Ovary (tissue), 7 donors: ENCODE measurements at regions not wholly inside any gene's neighbourhood (a gene's known extent, or its start where the extent isn't known, plus 50 kb on each side); places are given as distances from the start of the nearest gene placed in this dataset.

Experiments
- DNase-seq, 5 donors: peaks; one replicate each; pipeline ENCODE4 v3.0.0-alpha.2; 2019 to 2020
- H3K27ac ChIP-seq, 2 donors: fragments of 200-600 bp; one replicate each; pipeline versions ENCODE4 v1.5.1 to v1.8.0; 2019 to 2022
- H3K27me3 ChIP-seq: fragments of 200-600 bp; one replicate; pipeline ENCODE4 v1.8.0; 2022
- H3K36me3 ChIP-seq: fragments of 200-600 bp; sonication (generic); one replicate; pipeline ENCODE4 v1.5.1; 2019
- H3K4me1 ChIP-seq: one replicate; pipeline ENCODE4 v1.8.1; 2013; ENCODE audit warnings: mild to moderate bottlenecking, moderate library complexity; ENCODE audit not compliant: insufficient read depth
- H3K4me3 ChIP-seq: fragments of 200-600 bp; sonication (generic); one replicate; pipeline ENCODE4 v1.5.1; 2017
- H3K9me3 ChIP-seq, 2 donors: fragments of 200-600 bp in 1 of 2; sonication (generic) in 1 of 2; one replicate each; pipeline versions ENCODE4 v1.5.1 to v1.8.1; 2013 to 2019; ENCODE audit warnings: mild to moderate bottlenecking in 1 of 2, moderate library complexity in 1 of 2
- EP300 ChIP-seq: sonication (generic); formaldehyde crosslinking; IDR thresholded peaks from one replicate; pipeline ENCODE4 v1.6.1; 2017; ENCODE audit warnings: antibody characterized with exemption
- POLR2A ChIP-seq: fragments of 450-650 bp; IDR thresholded peaks from one replicate; pipeline ENCODE4 v1.6.1; 2017; ENCODE audit warnings: antibody characterized with exemption, mild to moderate bottlenecking, moderate library complexity
- WGBS, 3 donors: extraction: QIAGEN DNeasy Blood & Tissue Kit in 1 of 3; methylation state at CpG; one replicate each; pipeline versions ENCODE4 v1.1.5 to v1.1.7; 2013 to 2017; 5-methylcytosine and 5-hydroxymethylcytosine counted together
- intact Hi-C, 4 donors: fragments of 100-400 bp; cut with DNase I; formaldehyde crosslinking; loops; one replicate each; pipeline versions ENCODE4 v1.11.0 to v1.15.1; 2022 to 2023
- TF ChIP-seq, protein P1 (sequence below), 3 donors: fragments of 450-650 bp in 2 of 3; fragments of 200-600 bp in 1 of 3; IDR thresholded peaks; one replicate each; pipeline versions ENCODE4 v1.5.1 to v1.8.0; 2016 to 2022; ENCODE audit warnings: antibody characterized with exemption in 3 of 3, mild to moderate bottlenecking in 1 of 3
- donor health status: DM: no; HTN: no; CAD: no; lungs with moderate emphysema.
- donor health status: DM: no; HTN: no; CAD: no.
- donor health status: Bipolar disorder and iron deficiency.
- donor health status: DM: no; HTN: no; CAD: no.
- donor health status: DM: yes; HTN: yes; CAD: no.

DNA sequence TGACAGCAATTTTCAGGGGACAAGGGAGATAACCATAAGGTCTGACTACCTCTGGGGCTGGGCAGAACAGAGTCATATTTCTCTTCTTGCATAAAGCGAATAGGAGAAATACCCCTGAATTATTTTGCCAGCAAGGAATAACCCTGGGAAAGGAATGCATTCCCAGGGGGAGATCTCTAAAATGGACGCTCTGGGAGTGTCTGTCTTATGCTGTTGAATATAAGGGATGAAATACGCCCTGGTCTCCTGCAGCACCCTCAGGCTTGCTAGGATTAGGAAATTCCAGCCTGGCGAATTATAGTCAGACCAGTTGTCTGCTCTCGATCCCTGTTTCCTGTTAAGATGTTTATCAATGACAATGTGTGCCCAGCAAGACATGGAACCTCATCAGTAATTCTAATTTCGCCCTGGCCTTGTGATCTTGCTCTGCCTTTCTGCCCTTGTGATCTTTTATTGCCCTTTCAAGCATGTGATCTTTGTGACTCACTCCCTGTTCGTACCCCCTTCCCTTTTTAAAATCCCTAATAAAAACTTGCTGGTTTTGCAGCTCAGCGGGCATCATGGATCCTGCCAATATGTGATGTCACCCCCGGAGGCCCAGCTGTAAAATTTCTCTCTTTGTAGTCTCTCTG lies 221.6 kb upstream of the HS3ST5 start:
- Histone ChIP-seq H3K4me3 (no peak overlapping the region), H3K27ac (no peak overlapping the region), H3K9me3 (no peaks in the 10 kb centered on the region), H3K36me3 (no peaks in the 10 kb centered on the region), H3K27me3 (no peaks in the 10 kb centered on the region), H3K4me1 (no peaks in the 10 kb centered on the region)
- intact Hi-C loops = no loop called here
- 79 to 81% (median 79%) methylated on average over 9 of the region's 9 CpGs for WGBS, 3 donors
- DNase-seq = no peak
- TF ChIP-seq EP300 (no peak), POLR2A (no peak)
- TF ChIP-seq, protein P1, sequence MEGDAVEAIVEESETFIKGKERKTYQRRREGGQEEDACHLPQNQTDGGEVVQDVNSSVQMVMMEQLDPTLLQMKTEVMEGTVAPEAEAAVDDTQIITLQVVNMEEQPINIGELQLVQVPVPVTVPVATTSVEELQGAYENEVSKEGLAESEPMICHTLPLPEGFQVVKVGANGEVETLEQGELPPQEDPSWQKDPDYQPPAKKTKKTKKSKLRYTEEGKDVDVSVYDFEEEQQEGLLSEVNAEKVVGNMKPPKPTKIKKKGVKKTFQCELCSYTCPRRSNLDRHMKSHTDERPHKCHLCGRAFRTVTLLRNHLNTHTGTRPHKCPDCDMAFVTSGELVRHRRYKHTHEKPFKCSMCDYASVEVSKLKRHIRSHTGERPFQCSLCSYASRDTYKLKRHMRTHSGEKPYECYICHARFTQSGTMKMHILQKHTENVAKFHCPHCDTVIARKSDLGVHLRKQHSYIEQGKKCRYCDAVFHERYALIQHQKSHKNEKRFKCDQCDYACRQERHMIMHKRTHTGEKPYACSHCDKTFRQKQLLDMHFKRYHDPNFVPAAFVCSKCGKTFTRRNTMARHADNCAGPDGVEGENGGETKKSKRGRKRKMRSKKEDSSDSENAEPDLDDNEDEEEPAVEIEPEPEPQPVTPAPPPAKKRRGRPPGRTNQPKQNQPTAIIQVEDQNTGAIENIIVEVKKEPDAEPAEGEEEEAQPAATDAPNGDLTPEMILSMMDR (IDR thresholded peaks at IDR 0.05) = no peak

DNA sequence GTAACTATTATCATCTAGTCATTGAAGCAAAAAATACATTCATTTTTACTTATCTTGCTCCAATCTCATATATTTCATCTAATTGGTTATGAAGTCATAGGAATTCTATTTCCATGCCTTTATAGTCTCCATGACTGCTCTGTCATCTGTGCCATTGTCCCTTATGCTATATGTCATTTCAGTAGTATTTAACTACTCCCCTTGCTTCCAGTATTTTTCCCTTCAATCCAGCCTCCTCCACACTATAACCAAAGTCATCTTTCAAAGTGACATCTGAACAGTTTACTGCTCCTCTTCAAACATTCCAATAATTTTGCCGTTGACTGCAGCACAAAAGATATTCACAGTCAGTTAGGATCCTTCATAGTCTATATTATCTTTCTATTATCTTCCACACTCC lies 216.6 kb upstream of the HS3ST5 start:
- no peak for TF ChIP-seq EP300
- TF ChIP-seq POLR2A = no peak
- Histone ChIP-seq H3K4me3 (no peak overlapping the region), H3K4me1 (no peaks in the 10 kb centered on the region), H3K36me3 (no peaks in the 10 kb centered on the region), H3K9me3 (no peaks in the 10 kb centered on the region), H3K27ac (no peak overlapping the region), H3K27me3 (no peaks in the 10 kb centered on the region)
- no peak for DNase-seq
- intact Hi-C loops = no loop called here
- WGBS, 3 donors = 3 to 13% (median 4%) methylated on average over 1 of the region's 1 CpG

DNA sequence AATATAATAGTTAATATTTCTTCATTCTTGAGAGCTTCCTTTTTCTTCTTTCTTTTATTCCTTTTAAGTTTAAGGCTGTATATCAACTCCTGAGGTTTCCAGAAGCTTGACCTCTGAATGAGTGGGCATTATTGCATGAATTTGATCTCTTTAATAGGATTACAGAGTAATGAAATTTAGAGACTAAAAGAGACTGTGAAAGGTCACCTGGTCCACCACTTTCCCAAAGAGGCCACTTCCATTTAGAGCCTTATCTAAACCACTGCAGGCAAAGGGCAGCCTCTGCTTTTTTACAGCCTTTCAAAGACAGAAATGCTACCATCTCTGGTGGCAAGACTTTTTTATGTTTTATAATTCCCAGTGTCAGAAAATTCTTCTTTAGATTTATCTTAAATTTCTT lies 215.3 kb upstream of the HS3ST5 start:
- Histone ChIP-seq H3K27me3 (no peaks in the 10 kb centered on the region), H3K4me3 (no peak overlapping the region), H3K9me3 (no peaks in the 10 kb centered on the region), H3K4me1 (no peaks in the 10 kb centered on the region), H3K36me3 (no peaks in the 10 kb centered on the region), H3K27ac (no peak overlapping the region)
- TF ChIP-seq, protein P1 (IDR thresholded peaks at IDR 0.05) = no peak
- TF ChIP-seq POLR2A (no peak), EP300 (no peak)
- intact Hi-C loops = no loop called here
- no peak for DNase-seq

DNA sequence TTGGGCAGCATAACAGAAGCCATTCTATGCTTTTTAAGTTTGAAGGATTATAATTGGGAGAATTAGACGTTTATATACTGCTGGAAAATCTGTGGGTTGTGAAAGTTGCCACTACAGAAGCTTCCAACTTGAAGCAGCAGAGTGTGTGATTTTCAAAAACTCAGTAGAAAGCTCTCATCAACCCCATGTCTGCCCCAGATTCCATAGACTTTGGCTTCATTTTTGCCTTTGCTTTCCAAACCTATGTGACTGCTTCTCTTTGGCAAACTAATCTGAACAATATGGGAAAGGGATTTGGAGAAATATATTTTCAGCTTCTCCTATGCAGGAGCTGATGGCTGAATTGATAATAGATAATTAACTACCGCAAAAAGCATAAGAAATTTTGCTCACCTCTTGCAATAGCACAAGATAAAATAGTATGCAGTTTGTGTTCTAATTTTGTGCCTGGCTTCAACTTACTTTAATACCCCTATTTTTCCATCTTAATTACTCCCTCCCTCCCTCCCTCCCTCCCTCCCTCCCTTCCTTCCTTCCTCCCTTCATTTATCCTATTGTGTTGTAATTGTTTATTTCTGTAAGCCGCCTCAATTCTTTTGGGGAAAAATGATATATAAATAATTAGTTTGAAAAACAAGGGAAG lies 214.1 kb upstream of the HS3ST5 start:
- Histone ChIP-seq H3K9me3 (no peaks in the 10 kb centered on the region), H3K4me1 (no peaks in the 10 kb centered on the region), H3K27me3 (no peaks in the 10 kb centered on the region), H3K27ac (no peak overlapping the region), H3K36me3 (no peaks in the 10 kb centered on the region), H3K4me3 (no peak overlapping the region)
- TF ChIP-seq, protein P1 (IDR thresholded peaks at IDR 0.05) = no peak
- TF ChIP-seq POLR2A (no peak), EP300 (no peak)
- intact Hi-C loops = no loop called here
- no peak for DNase-seq
- WGBS, 3 donors = 63 to 72% (median 69%) methylated on average over 3 of the region's 3 CpGs

DNA sequence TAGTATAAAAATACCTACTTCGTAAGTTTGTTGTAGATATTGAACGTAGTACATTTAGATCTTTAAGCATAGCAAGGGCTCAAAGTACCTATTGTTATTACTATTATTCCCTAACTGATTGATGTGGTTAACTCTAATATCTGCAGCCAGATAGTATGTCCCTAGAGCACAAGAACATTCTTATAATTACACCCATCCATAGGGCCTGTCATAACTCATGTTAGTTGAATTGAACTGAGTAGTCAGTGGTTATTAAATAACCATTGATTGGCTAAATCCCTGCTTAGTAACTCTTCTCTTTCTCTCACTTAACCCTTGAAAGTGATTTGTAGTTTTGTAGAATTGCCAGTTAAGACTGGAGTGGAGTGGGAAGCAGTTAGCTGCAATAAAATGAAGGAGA lies 207.5 kb upstream of the HS3ST5 start:
- no peaks in the 10 kb centered on the region for H3K9me3 ChIP-seq

More for the DNA sequence above, 207.5 kb upstream of the HS3ST5 start:
- TF ChIP-seq POLR2A (no peak), EP300 (no peak)
- TF ChIP-seq, protein P1 (IDR thresholded peaks at IDR 0.05) = no peak
- no peak for DNase-seq
- Histone ChIP-seq H3K36me3 (no peaks in the 10 kb centered on the region), H3K27ac (no peak overlapping the region), H3K4me1 (no peaks in the 10 kb centered on the region), H3K27me3 (no peaks in the 10 kb centered on the region), H3K4me3 (no peak overlapping the region)
- 90 to 94% (median 93%) methylated on average over 2 of the region's 2 CpGs for WGBS, 3 donors
- intact Hi-C loops = no loop called here
